Skin of body (tissue), 1 donor: ENCODE measurements at regions not wholly inside any gene's neighbourhood (a gene's known extent, or its start where the extent isn't known, plus 50 kb on each side); places are given as distances from the start of the nearest gene placed in this dataset.
"Not testable (repeated sequence)": the region's sequence is repeated elsewhere in the genome, so short reads cannot be mapped to it uniquely, and the experiment has no call there.

Experiments
- DNase-seq: peaks from one replicate; lab custom pipeline; 2025; lab: John Stamatoyannopoulos, UW

GRCh38 chr3:66629150-66629981, 128.5 kb upstream of the LRIG1 start:
- peak; percentile 35 for DNase-seq

GRCh38 chr3:66629982-66630368, 129.2 kb upstream of the LRIG1 start:
- no peak for DNase-seq

DNA sequence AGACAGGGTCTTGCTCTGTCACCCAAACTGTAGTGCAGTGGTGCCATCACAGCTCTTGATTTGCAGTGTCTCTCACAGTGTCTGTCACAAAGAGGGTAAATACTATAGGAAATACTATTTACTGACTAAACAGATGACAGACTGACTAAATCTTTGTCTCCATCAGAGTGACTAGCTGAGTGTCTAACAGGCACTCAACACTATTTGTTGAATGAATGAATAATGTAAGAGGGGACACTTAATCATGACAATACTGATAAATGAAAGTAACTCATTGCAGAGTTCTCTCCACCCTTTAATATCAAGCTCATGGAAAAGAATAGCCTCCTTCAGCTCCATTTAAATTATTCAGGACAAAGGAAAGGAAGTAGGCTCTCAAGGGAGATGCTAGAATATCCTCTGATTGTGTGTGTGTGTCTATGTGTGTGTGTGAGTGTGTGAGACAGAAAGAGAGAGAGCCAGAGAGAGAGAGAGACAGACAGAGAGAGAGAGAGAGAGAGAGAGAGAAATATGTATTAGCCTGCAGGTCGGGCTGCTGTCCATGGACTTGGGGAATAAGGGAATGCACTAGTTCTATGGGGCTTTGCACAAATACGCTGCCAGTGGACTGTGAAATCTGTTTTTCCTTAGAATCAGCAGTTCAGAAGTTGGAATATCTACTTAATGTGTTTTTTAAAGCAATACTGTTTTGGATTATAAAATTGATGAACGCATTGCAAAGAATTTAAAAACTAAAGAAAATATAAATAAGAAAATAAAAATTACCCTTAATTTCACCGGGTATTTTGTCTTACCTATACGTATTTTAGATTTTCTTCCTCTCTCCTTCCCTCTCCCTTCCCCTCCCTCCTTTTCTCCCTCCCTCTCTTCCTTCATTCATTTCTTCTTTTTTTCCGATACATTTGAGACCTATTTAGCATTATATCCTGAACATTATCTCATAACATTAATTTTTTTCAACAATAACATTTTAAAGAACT, 132.9 kb upstream of the LRIG1 start:
- peak; percentile 48 for DNase-seq

DNA sequence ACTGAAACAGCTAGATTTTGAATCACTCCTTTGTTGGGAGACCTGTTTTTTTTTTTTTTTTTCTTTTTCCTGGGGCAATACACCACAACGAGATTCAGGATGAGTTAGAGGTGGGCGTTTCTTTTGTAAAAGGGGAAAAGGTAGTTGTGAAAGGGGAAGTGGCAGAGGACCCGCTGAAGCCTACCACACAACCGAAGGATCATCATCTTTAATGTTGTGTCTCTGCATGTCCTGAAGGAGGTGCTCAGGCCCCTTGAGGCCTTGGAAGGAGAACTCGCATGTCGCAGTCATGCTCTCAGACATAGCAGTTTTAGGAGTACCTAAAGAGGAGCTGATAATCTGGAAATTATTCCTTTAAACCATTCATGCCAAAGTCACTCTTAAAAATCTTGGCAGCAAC, 137.9 kb upstream of the LRIG1 start:
- DNase-seq, result no peak

GRCh38 chr3:66639809-66640356, 139.1 kb upstream of the LRIG1 start:
- DNase-seq, result no peak

DNA sequence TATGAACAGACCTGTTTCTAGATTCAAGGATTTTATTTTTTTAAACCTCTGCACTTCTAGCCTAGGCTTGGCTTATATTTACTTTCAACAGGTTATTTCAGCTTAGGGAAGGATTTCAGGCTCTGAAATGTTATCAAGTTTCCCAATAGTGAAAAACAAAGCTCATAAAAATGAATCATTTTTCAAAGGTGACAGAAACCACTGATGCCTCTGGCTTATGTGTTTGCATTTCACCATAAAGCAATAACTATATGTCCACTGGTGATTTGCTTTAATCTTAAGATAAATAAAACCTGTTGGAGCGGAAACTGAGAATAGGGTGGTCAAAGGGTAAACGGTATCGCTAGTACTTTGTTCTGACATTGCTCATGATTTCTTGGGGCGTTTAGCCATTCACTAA, 141.2 kb upstream of the LRIG1 start:
- no peak for DNase-seq

GRCh38 chr3:66642484-66642883, 141.7 kb upstream of the LRIG1 start:
- no peak for DNase-seq

- no peak for DNase-seq
Measured at GRCh38 chr3:66644549-66644948, 143.7 kb upstream of the LRIG1 start.

DNA sequence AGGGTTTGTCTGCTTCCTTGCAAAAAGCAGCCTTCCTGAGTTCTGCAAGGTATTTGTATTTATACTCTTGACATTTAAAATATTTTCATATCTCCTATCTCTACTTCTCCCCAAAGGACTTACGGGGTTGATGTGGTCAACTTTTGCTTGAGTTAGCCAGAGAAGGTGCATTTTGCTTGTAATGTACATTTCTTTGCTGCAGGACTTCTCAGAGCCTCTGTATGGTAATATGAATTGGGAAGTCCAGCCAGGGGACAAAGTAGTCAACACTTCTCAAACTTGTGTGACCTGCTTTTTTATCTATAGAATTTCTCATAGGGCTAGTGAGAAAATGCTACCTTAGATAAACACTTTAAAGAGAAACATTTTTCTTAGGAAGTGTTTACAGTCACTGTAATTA, 148.2 kb upstream of the LRIG1 start:
- no peak for DNase-seq

DNA sequence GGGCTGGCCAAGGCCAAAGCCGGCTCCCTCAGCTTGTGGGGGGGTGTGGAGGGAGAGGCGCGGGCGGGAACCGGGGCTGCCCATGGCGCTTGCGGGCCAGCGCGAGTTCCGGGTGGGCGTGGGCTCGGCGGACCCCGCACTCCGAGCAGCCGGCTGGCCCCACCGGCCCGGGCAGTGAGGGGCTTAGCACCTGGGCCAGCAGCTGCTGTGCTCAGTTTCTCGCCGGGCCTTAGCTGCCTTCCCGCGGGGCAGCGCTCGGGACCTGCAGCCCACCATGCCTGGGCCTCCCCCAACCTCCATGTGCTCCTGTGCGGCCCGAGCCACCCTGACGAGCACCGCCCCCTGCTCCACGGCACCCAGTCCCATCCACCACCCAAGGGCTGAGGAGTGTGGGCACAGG, 150.7 kb upstream of the LRIG1 start:
- not testable (repeated sequence) for DNase-seq

DNA sequence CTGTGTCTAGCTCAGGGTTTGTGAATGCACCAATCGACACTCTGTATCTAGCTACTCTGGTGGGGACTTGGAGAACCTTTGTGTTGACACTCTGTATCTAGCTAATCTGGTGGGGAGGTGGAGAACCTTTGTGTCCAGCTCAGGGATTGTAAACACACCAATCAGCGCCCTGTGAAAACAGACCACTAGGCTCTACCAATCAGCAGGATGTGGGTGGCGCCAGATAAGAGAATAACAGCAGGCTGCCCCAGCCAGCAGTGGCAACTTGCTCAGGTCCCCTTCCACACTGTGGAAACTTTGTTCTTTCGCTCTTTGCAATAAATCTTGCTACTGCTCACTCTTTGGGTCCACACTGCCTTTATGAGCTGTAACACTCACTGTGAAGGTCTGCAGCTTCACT, 151.3 kb upstream of the LRIG1 start:
- DNase-seq, result not testable (repeated sequence)

- peak; percentile 9 for DNase-seq
Measured at GRCh38 chr3:66655044-66655443, 154.2 kb upstream of the LRIG1 start.

DNA sequence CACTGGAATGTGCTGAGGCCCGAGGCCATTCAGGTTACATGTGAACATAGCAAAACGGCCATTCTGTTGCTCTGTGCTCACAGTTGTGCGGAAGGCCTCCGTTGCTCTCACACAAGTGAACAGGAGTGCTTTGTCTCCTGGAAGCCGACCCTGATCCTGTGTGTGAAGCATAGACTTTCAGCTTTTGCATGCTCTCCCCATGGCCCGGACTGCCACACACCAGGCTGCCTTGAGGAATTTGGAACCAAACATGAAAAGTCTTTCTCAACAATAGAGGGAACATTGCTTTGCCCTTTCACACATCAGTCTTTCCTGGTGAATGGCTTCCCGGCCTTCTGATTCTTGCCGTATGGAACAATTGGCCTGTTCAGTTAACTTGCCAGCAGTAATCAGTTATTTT, 154.8 kb upstream of the LRIG1 start:
- no peak for DNase-seq

- no peak for DNase-seq
Measured at GRCh38 chr3:66656609-66657008, 155.8 kb upstream of the LRIG1 start.

GRCh38 chr3:66659056-66659455, 158.2 kb upstream of the LRIG1 start:
- no peak for DNase-seq

- DNase-seq, result no peak
Measured at GRCh38 chr3:66661628-66662027, 160.8 kb upstream of the LRIG1 start.

DNA sequence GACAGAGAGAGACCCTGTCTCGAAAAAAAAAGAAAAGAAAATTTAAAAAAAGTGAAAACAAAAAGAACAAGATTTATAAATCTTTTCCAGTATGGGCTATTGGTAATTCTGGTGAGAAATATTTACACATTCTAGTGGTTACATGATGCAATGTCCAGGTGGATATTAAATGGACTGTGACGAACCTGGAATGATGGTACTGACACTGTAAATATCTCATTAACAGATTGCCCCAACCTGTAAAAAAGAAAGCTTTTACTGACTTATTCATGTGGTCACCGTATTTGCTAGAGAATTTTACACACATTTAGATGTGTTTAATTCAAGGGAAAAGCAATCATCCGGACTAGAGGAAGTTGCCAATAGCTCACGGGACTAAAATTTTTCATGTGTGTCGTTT, 162.1 kb upstream of the LRIG1 start:
- no peak for DNase-seq

DNA sequence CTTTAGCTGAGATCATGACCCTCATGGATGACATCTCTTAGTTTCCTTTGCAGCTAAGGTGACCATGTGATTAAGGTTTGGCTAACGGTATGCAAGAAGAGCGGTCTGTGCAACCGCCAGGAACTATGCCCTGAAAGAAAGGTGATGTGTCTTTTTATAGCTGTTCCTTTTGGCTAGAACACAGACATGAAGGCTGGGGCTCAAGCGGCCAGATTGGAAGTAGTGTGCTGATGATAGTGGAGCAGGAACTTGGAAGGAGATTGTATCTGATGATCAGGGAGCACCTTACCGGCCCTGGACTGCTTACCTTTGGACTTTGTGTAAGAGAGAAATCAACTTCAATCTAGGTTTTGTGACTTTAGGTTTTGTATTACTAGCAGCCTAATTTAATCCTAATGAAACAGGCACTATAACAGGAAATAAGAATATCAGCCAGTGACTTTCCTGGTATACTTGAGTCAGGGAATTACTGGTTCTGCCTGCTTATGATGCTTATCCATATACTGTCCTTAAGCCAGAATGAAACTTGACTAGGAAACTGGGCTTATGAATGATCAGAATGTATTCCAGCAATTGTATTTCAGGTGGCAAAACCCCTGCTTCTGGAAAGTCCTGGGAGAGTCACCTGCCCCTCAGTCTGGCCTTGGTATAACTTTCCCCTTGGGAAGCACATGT, 164.3 kb upstream of the LRIG1 start:
- DNase-seq, result no peak

- DNase-seq, result no peak
Measured at GRCh38 chr3:66666362-66666761, 165.5 kb upstream of the LRIG1 start.

DNA sequence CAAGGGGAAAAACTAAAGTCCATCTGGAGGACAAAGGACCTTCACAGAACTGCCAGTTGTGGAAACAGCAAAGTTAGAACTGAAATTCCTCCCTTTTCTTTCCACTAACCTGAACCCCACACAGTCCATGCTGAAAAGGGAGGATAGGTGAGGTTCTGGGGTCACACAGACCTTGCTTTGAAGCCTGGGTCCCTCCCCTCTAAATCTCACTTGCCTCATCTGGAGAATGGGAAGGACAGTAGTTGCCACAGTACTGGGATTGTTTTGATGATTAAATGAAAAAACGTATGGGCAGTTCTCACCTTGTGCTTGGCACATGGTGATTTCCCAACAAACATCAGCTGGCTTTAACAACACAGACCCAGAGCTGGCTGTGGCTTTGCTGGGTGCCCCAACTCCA, 166.4 kb upstream of the LRIG1 start:
- no peak for DNase-seq

- no peak for DNase-seq
Measured at GRCh38 chr3:66671291-66671690, 170.5 kb upstream of the LRIG1 start.

DNA sequence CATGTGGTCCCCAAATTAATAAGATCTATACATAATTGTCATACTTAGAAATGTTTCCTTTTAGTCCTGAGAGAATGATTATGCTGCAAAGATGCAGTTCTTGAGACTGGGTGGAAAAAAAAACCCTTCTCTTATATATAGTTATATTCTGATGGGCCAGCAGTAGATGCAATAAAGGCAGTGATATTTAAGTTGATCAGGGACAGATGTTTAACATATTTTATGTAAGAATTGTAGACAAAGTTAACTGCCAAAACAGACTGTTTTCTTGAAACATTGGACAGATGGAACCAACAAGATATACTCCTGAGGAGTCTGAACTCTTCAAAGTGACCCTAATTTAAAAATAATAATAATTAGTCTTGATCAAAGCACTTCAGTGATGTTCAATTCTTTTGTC, 172.0 kb upstream of the LRIG1 start:
- peak; percentile 72 for DNase-seq
